Loucy (cell line): ENCODE measurements at regions not wholly inside any gene's neighbourhood (a gene's known extent, or its start where the extent isn't known, plus 50 kb on each side); places are given as distances from the start of the nearest gene placed in this dataset.
A peak's percentile ranks its signal among the peaks of the same experiment; 100 is the strongest.
"Not testable (repeated sequence)": the region's sequence is repeated elsewhere in the genome, so short reads cannot be mapped to it uniquely, and the experiment has no call there.

Experiments
- H2AFZ ChIP-seq: fragments of 200-600 bp; sonication (generic); 2 replicates; pipeline ENCODE4 v1.6.0; 2016; ENCODE audit warnings: antibody characterized with exemption, mild to moderate bottlenecking, low read length, moderate library complexity
- H3F3A ChIP-seq: fragments of 200-600 bp; 2 replicates; pipeline ENCODE4 v1.6.0; 2016; ENCODE audit warnings: antibody characterized with exemption, low read depth, mild to moderate bottlenecking
- H3K27me3 ChIP-seq: fragments of 200-600 bp; sonication (generic); 2 replicates; pipeline ENCODE4 v1.6.1; 2014; ENCODE audit warnings: low read length, mild to moderate bottlenecking; ENCODE audit not compliant: insufficient read depth, poor library complexity, severe bottlenecking
- H3K36me3 ChIP-seq: fragments of 200-600 bp; sonication (generic); 2 replicates; pipeline ENCODE4 v1.6.1; 2016; ENCODE audit warnings: low read length; ENCODE audit not compliant: insufficient read depth
- H3K4me1 ChIP-seq: fragments of 200-600 bp; sonication (generic); 2 replicates; pipeline ENCODE4 v1.5.1; 2014; ENCODE audit warnings: low read length, mild to moderate bottlenecking; ENCODE audit not compliant: insufficient read depth, poor library complexity, severe bottlenecking
- H3K4me2 ChIP-seq: fragments of 200-600 bp; sonication (generic); 2 replicates; pipeline ENCODE4 v1.6.0; 2014; ENCODE audit warnings: antibody characterized with exemption, low read length, low read depth, mild to moderate bottlenecking; ENCODE audit not compliant: poor library complexity, severe bottlenecking
- H3K4me3 ChIP-seq: fragments of 200-600 bp; sonication (generic); 2 replicates; pipeline ENCODE4 v1.5.1; 2014; ENCODE audit warnings: low read length, mild to moderate bottlenecking, mixed read lengths; ENCODE audit not compliant: poor library complexity, severe bottlenecking
- H3K79me2 ChIP-seq: fragments of 200-600 bp; sonication (generic); 2 replicates; pipeline ENCODE4 v1.6.1; 2014; ENCODE audit warnings: low read length; ENCODE audit not compliant: insufficient read depth
- H3K9ac ChIP-seq: fragments of 200-600 bp; sonication (generic); 2 replicates; pipeline ENCODE4 v1.6.0; 2014; ENCODE audit warnings: mild to moderate bottlenecking, low read depth, low read length, moderate library complexity; ENCODE audit not compliant: poor library complexity, severe bottlenecking
- H3K9me2 ChIP-seq: fragments of 200-600 bp; sonication (generic); replicated peaks from 2 replicates; pipeline ENCODE4 v1.6.1; 2016; ENCODE audit warnings: low read depth, low read length, mixed read lengths
- H3K9me3 ChIP-seq: fragments of 200-600 bp; sonication (generic); 2 replicates; pipeline ENCODE4 v1.6.1; 2014; ENCODE audit warnings: mild to moderate bottlenecking, antibody characterized with exemption, low read length, low read depth; ENCODE audit not compliant: insufficient read depth
- H4K20me1 ChIP-seq: fragments of 200-600 bp; sonication (generic); 2 replicates; pipeline ENCODE4 v1.6.0; 2014; ENCODE audit warnings: antibody characterized with exemption, low read length, mild to moderate bottlenecking; ENCODE audit not compliant: insufficient read depth, poor library complexity, severe bottlenecking
- EZH2phosphoT487 ChIP-seq: fragments of 200-600 bp; IDR thresholded peaks from 2 replicates; pipeline ENCODE4 v1.6.1; 2018; ENCODE audit warnings: antibody characterized with exemption, mild to moderate bottlenecking, moderate library complexity, borderline replicate concordance
- TF ChIP-seq, protein P1 (sequence below): fragments of 200-600 bp; sonication (generic); conservative IDR thresholded peaks from 2 replicates; pipeline ENCODE4 v1.5.1; 2014; ENCODE audit warnings: mild to moderate bottlenecking, antibody characterized with exemption, low read length

GRCh38 chr15:66635817-66636216, 66.2 kb upstream of the SMAD6 start:
- H3K36me3 ChIP-seq = no peaks in the 10 kb centered on the region
- H3K9me3 ChIP-seq = no peaks in the 10 kb centered on the region
- H3F3A ChIP-seq = no peaks in the 10 kb centered on the region
- TF ChIP-seq, protein P1, sequence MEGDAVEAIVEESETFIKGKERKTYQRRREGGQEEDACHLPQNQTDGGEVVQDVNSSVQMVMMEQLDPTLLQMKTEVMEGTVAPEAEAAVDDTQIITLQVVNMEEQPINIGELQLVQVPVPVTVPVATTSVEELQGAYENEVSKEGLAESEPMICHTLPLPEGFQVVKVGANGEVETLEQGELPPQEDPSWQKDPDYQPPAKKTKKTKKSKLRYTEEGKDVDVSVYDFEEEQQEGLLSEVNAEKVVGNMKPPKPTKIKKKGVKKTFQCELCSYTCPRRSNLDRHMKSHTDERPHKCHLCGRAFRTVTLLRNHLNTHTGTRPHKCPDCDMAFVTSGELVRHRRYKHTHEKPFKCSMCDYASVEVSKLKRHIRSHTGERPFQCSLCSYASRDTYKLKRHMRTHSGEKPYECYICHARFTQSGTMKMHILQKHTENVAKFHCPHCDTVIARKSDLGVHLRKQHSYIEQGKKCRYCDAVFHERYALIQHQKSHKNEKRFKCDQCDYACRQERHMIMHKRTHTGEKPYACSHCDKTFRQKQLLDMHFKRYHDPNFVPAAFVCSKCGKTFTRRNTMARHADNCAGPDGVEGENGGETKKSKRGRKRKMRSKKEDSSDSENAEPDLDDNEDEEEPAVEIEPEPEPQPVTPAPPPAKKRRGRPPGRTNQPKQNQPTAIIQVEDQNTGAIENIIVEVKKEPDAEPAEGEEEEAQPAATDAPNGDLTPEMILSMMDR = no peak
- TF ChIP-seq EZH2phosphoT487 = no peak
- H3K79me2 ChIP-seq = no peaks in the 10 kb centered on the region
- no peak overlapping the region for H3K4me3 ChIP-seq
- no peak overlapping the region for H3K9ac ChIP-seq
- no peaks in the 10 kb centered on the region for H4K20me1 ChIP-seq
- peaks cover 8% of the 10 kb centered on the region for H3K4me1 ChIP-seq
- no peaks in the 10 kb centered on the region for H3K9me2 ChIP-seq
- no peak overlapping the region for H3K4me2 ChIP-seq
- H2AFZ ChIP-seq = no peak overlapping the region
- H3K27me3 ChIP-seq = no peaks in the 10 kb centered on the region

GRCh38 chr15:66637044-66637443, 65.0 kb upstream of the SMAD6 start:
- not testable (repeated sequence) for H3F3A ChIP-seq, H3K4me2 ChIP-seq, H3K9ac ChIP-seq, H3K36me3 ChIP-seq, H3K4me3 ChIP-seq, H3K27me3 ChIP-seq, H3K79me2 ChIP-seq, H4K20me1 ChIP-seq, H3K9me2 ChIP-seq, H3K4me1 ChIP-seq, H3K9me3 ChIP-seq, H2AFZ ChIP-seq

DNA sequence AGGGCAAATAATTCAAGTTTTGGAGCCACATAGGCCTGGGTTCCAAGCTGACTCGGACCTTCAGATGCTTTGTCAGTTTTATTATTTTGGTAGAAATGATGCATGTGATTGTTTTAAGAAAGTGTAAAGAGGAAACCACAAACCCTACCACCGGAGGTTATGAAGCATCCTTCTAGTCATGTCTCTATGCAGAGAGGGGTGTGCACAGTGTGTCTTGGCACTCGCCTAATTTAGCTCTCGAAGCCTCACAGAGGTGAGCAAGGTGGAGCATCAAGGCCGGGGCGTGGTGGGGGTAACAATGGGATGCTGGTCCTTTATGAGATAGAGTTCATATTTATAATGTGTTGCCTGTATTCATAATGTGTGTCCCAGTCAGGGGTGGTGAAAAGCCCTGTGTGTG, 63.7 kb upstream of the SMAD6 start:
- no peak for TF ChIP-seq EZH2phosphoT487
- TF ChIP-seq, protein P1 = no peak
- Histone ChIP-seq H4K20me1 (no peaks in the 10 kb centered on the region), H3K4me1 (peaks cover 8% of the 10 kb centered on the region), H3K27me3 (no peaks in the 10 kb centered on the region), H3K9me2 (no peaks in the 10 kb centered on the region), H3K9ac (no peak overlapping the region), H3K9me3 (no peaks in the 10 kb centered on the region), H2AFZ (no peak overlapping the region), H3F3A (no peaks in the 10 kb centered on the region), H3K79me2 (no peaks in the 10 kb centered on the region), H3K4me3 (no peak overlapping the region), H3K36me3 (no peaks in the 10 kb centered on the region), H3K4me2 (peak overlapping the region; percentile 56)

GRCh38 chr15:66641485-66642315, 60.3 kb upstream of the SMAD6 start:
- no peak overlapping the region for H2AFZ ChIP-seq
- H3F3A ChIP-seq = no peaks in the 10 kb centered on the region
- no peaks in the 10 kb centered on the region for H4K20me1 ChIP-seq
- H3K4me3 ChIP-seq = no peak overlapping the region
- no peaks in the 10 kb centered on the region for H3K27me3 ChIP-seq
- H3K9me3 ChIP-seq = no peaks in the 10 kb centered on the region
- peaks cover 8% of the 10 kb centered on the region for H3K4me1 ChIP-seq
- TF ChIP-seq, protein P1 = no peak
- no peak for TF ChIP-seq EZH2phosphoT487
- no peak overlapping the region for H3K9ac ChIP-seq
- no peak overlapping the region for H3K4me2 ChIP-seq
- no peaks in the 10 kb centered on the region for H3K79me2 ChIP-seq
- no peaks in the 10 kb centered on the region for H3K36me3 ChIP-seq
- H3K9me2 ChIP-seq = no peaks in the 10 kb centered on the region
